HFF-Myc (cell line): ENCODE measurements at regions not wholly inside any gene's neighbourhood (a gene's known extent, or its start where the extent isn't known, plus 50 kb on each side); places are given as distances from the start of the nearest gene placed in this dataset.
A peak's percentile ranks its signal among the peaks of the same experiment; 100 is the strongest.

Source experiments
- DNase-seq: peaks from one replicate; pipeline ENCODE4 v3.0.0-alpha.2; 2011; ENCODE audit warnings: low read depth; ENCODE audit errors: extremely low read depth
- H3K4me3 ChIP-seq: replicated peaks from 2 replicates; pipeline ENCODE4 v1.5.1; 2011; ENCODE audit warnings: low read depth, mild to moderate bottlenecking, control low read depth, low read length
- TF ChIP-seq, protein P1 (sequence below): IDR thresholded peaks from 2 replicates; pipeline ENCODE4 v1.5.1; 2012; ENCODE audit warnings: mild to moderate bottlenecking, low read depth, low read length, control low read depth; ENCODE audit errors: missing control alignments

DNA sequence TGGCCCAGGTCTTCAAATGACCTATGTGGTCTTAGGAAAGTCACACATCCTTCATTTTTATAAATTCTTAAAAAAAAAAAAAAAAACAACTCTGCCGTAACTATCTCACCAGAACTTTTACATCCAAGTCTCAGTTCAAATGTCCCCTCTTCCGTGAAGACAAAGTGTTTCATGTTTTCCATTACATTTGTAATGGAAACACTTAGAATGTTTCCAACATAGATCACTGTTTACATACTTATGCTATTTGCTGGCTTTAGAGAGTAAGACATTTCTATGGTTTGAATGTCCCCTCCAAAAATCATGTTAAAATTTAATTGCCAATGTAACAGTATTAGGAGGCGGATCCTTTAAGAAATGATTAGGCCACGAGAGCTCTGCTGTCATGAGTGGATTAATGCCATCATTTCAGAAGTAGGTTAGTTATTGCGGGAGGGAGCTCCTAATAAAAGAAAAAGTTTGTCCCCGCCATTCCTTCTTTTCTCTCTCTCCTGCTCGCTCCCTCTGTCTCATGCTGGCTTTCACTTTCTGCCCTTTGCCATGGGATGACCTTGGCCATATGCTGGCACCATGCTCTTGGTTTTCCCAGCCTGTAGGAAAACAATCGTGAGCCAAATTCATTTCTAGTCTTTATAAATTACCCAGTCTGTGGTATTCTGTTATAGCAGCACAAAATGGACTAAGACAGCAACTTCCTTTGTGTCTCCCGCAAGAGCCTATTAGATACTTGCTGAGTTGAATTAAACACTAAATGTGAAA is 887.8 kb upstream of the SOX9 start:
- no peak for DNase-seq
- H3K4me3 ChIP-seq, result no peak overlapping the region
- TF ChIP-seq, protein P1, sequence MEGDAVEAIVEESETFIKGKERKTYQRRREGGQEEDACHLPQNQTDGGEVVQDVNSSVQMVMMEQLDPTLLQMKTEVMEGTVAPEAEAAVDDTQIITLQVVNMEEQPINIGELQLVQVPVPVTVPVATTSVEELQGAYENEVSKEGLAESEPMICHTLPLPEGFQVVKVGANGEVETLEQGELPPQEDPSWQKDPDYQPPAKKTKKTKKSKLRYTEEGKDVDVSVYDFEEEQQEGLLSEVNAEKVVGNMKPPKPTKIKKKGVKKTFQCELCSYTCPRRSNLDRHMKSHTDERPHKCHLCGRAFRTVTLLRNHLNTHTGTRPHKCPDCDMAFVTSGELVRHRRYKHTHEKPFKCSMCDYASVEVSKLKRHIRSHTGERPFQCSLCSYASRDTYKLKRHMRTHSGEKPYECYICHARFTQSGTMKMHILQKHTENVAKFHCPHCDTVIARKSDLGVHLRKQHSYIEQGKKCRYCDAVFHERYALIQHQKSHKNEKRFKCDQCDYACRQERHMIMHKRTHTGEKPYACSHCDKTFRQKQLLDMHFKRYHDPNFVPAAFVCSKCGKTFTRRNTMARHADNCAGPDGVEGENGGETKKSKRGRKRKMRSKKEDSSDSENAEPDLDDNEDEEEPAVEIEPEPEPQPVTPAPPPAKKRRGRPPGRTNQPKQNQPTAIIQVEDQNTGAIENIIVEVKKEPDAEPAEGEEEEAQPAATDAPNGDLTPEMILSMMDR, result no peak

GRCh38 chr17:71234349-71234748 is 886.5 kb upstream of the SOX9 start:
- no peak for DNase-seq
- H3K4me3 ChIP-seq, result no peak overlapping the region
- TF ChIP-seq, protein P1, result no peak

GRCh38 chr17:71237903-71238538 is 882.8 kb upstream of the SOX9 start:
- TF ChIP-seq, protein P1, result no peak
- H3K4me3 ChIP-seq, result no peak overlapping the region
- peak; percentile 25 for DNase-seq

DNA sequence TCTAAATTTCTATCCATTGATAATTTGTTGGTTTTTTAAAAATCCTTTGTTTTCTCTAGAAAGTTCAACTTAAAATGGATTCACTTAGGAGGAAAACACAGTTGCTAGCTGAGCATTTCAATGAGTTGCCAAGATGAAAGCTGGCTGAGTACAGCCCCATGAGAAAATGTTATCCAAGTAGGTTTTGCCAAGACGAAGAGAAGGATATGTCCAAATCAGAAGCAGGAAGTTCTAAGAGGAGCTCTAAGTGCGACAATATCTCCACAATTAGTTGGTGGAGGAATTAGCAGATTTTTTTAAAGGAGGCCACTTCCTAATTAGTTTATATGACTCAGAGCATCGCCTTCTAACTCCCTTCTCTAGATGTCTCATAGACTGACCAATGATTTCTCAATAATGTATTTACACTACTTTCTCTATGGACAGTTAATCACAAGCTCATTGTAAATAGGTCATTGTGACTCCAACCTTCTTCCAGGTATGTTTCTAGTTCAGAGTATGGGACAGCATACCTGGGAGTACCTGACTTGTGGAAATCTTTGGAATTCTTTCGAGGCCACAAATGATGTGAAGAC is 873.3 kb upstream of the SOX9 start:
- H3K4me3 ChIP-seq, result no peak overlapping the region
- no peak for DNase-seq
- TF ChIP-seq, protein P1, result no peak

- TF ChIP-seq, protein P1, result no peak
- no peak overlapping the region for H3K4me3 ChIP-seq
- DNase-seq, result no peak
Measured at GRCh38 chr17:71251276-71251675, 869.5 kb upstream of the SOX9 start.

GRCh38 chr17:71251951-71252350 is 868.9 kb upstream of the SOX9 start:
- H3K4me3 ChIP-seq, result no peak overlapping the region
- TF ChIP-seq, protein P1, result no peak
- DNase-seq, result no peak
